OCI-LY3 (cell line): ENCODE measurements at regions not wholly inside any gene's neighbourhood (a gene's known extent, or its start where the extent isn't known, plus 50 kb on each side); places are given as distances from the start of the nearest gene placed in this dataset.

Experiments used
- H2AFZ ChIP-seq: fragments of 200-600, 300-600 bp; shearing (Covaris generic); 2 replicates; pipeline ENCODE4 v1.6.0; 2014; ENCODE audit warnings: antibody characterized with exemption, low read depth, low read length
- H3K27ac ChIP-seq: fragments of 200-600, 300-600 bp; sonication (generic); 2 replicates; pipeline ENCODE4 v1.5.1; 2014; ENCODE audit warnings: mild to moderate bottlenecking, low read length, moderate library complexity, mixed read lengths
- H3K27me3 ChIP-seq: fragments of 200-600, 300-600 bp; sonication (generic); 2 replicates; pipeline ENCODE4 v1.6.1; 2014; ENCODE audit warnings: low read depth, low read length, mixed read lengths
- H3K36me3 ChIP-seq: fragments of 200-600, 300-600 bp; sonication (generic); replicated peaks from 2 replicates; pipeline ENCODE3; 2014; ENCODE audit warnings: low read depth, low read length, mixed read lengths
- H3K4me1 ChIP-seq: fragments of 300-600, 200-600 bp; sonication (generic); 2 replicates; pipeline ENCODE4 v1.6.1; 2014; ENCODE audit warnings: low read length, mixed read lengths
- H3K4me2 ChIP-seq: fragments of 200-600, 300-600 bp; sonication (generic); 2 replicates; pipeline ENCODE4 v1.6.1; 2014; ENCODE audit warnings: low read length, mixed read lengths
- H3K4me3 ChIP-seq: fragments of 300-600, 200-600 bp; sonication (generic); 2 replicates; pipeline ENCODE4 v1.5.1; 2014; ENCODE audit warnings: antibody characterized with exemption, mild to moderate bottlenecking, low read length, moderate library complexity
- H3K79me2 ChIP-seq: fragments of 300-600, 200-600 bp; shearing (Covaris generic); 2 replicates; pipeline ENCODE4 v1.6.1; 2014; ENCODE audit warnings: mild to moderate bottlenecking, low read length, mixed read lengths
- H3K9ac ChIP-seq: fragments of 300-600, 200-600 bp; shearing (Covaris generic); 2 replicates; pipeline ENCODE4 v1.6.0; 2014; ENCODE audit warnings: mild to moderate bottlenecking, low read length, moderate library complexity
- H3K9me3 ChIP-seq: fragments of 200-600, 300-600 bp; shearing (Covaris generic); 2 replicates; pipeline ENCODE4 v1.6.1; 2014; ENCODE audit warnings: low read length, mixed read lengths; ENCODE audit not compliant: insufficient read depth
- H4K20me1 ChIP-seq: fragments of 200-600, 300-600 bp; sonication (generic); 2 replicates; pipeline ENCODE4 v1.6.1; 2016; ENCODE audit warnings: low read length, mixed read lengths; ENCODE audit not compliant: insufficient read depth
- EZH2phosphoT487 ChIP-seq: fragments of 200-600 bp; shearing (Covaris generic); IDR thresholded peaks from 2 replicates; pipeline ENCODE4 v1.6.1; 2018; ENCODE audit warnings: antibody characterized with exemption, mixed run types, low read depth
- TF ChIP-seq, protein P1 (sequence below): fragments of 200-600, 300-600 bp; sonication (generic); IDR thresholded peaks from 2 replicates; pipeline ENCODE4 v1.5.1; 2014; ENCODE audit warnings: antibody characterized with exemption, low read length, low read depth

GRCh38 chr7:16167526-16167925 is 253.8 kb downstream of the CRPPA start:
- Histone ChIP-seq H3K4me3 (no peak overlapping the region), H2AFZ (no peak overlapping the region), H3K27me3 (no peaks in the 10 kb centered on the region), H3K27ac (no peak overlapping the region), H3K4me2 (no peak overlapping the region), H3K4me1 (no peaks in the 10 kb centered on the region), H3K9me3 (no peaks in the 10 kb centered on the region), H4K20me1 (no peaks in the 10 kb centered on the region), H3K79me2 (no peaks in the 10 kb centered on the region), H3K36me3 (no peaks in the 10 kb centered on the region), H3K9ac (no peak overlapping the region)
- TF ChIP-seq EZH2phosphoT487 = no peak
- TF ChIP-seq, protein P1, sequence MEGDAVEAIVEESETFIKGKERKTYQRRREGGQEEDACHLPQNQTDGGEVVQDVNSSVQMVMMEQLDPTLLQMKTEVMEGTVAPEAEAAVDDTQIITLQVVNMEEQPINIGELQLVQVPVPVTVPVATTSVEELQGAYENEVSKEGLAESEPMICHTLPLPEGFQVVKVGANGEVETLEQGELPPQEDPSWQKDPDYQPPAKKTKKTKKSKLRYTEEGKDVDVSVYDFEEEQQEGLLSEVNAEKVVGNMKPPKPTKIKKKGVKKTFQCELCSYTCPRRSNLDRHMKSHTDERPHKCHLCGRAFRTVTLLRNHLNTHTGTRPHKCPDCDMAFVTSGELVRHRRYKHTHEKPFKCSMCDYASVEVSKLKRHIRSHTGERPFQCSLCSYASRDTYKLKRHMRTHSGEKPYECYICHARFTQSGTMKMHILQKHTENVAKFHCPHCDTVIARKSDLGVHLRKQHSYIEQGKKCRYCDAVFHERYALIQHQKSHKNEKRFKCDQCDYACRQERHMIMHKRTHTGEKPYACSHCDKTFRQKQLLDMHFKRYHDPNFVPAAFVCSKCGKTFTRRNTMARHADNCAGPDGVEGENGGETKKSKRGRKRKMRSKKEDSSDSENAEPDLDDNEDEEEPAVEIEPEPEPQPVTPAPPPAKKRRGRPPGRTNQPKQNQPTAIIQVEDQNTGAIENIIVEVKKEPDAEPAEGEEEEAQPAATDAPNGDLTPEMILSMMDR = no peak

GRCh38 chr7:16144361-16144760 is 277.0 kb downstream of the CRPPA start:
- no peak overlapping the region for H3K9ac ChIP-seq
- H3K27me3 ChIP-seq = no peaks in the 10 kb centered on the region
- no peaks in the 10 kb centered on the region for H3K9me3 ChIP-seq
- no peaks in the 10 kb centered on the region for H3K79me2 ChIP-seq
- H4K20me1 ChIP-seq = no peaks in the 10 kb centered on the region
- no peak overlapping the region for H3K4me3 ChIP-seq
- H3K36me3 ChIP-seq = no peaks in the 10 kb centered on the region
- no peak overlapping the region for H3K27ac ChIP-seq
- H3K4me2 ChIP-seq = no peak overlapping the region
- no peak overlapping the region for H2AFZ ChIP-seq
- no peaks in the 10 kb centered on the region for H3K4me1 ChIP-seq
- TF ChIP-seq EZH2phosphoT487 = no peak
- TF ChIP-seq, protein P1 = no peak

DNA sequence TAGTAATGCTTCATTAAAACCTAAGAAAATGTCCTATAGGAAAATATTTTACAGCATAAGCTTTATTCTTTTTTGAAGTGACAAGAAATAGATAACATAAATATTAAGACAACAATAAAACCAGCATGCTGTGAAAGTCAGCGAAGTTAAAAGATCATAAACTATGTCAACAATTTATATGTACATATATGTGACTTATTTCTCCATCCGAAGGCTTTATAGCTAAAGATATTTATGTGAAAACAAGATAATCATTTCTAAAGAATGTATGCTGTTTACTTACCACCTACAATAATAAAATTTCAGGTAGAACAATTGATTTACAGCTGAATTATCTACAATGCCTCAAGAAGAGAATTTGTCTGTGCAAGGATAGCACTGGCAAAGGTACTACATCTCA is 283.4 kb downstream of the CRPPA start:
- Histone ChIP-seq H2AFZ (no peak overlapping the region), H3K36me3 (no peaks in the 10 kb centered on the region), H3K4me2 (no peak overlapping the region), H3K27ac (no peak overlapping the region), H3K9ac (no peak overlapping the region), H3K27me3 (no peaks in the 10 kb centered on the region), H3K4me3 (no peak overlapping the region), H4K20me1 (no peaks in the 10 kb centered on the region), H3K4me1 (no peaks in the 10 kb centered on the region), H3K9me3 (no peaks in the 10 kb centered on the region), H3K79me2 (no peaks in the 10 kb centered on the region)
- TF ChIP-seq, protein P1 = no peak
- no peak for TF ChIP-seq EZH2phosphoT487

DNA sequence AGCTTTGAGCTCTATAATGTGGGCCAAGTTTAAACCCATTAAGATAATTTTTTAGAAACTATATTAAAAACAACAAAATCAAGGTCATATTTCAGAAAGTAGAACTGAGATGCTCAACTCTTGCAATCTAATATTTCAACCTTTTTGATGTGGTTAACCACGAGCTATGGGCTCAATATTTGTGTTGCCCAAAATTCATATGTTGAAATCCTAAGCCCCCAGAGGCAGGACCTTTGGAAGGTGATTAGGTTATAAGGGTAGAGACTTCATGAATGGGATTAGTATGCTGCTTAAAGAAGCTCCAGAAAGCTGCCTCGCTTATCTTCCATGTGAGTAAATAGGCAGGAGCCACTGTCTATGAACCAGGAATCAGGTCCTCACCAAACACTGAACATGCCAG is 284.4 kb downstream of the CRPPA start:
- H3K9ac ChIP-seq = no peak overlapping the region
- H3K36me3 ChIP-seq = no peaks in the 10 kb centered on the region
- no peak overlapping the region for H2AFZ ChIP-seq
- TF ChIP-seq, protein P1 = no peak
- no peak for TF ChIP-seq EZH2phosphoT487
- H3K4me3 ChIP-seq = no peak overlapping the region
- no peaks in the 10 kb centered on the region for H3K27me3 ChIP-seq
- H3K9me3 ChIP-seq = no peaks in the 10 kb centered on the region
- no peaks in the 10 kb centered on the region for H3K4me1 ChIP-seq
- H3K4me2 ChIP-seq = no peak overlapping the region
- no peaks in the 10 kb centered on the region for H4K20me1 ChIP-seq
- no peaks in the 10 kb centered on the region for H3K79me2 ChIP-seq
- no peak overlapping the region for H3K27ac ChIP-seq
